Pulmonary artery endothelial cell (primary cell): ENCODE measurements at regions not wholly inside any gene's neighbourhood (a gene's known extent, or its start where the extent isn't known, plus 50 kb on each side); places are given as distances from the start of the nearest gene placed in this dataset.

Experiments
- DNase-seq: peaks from one replicate; pipeline ENCODE4 v3.0.0-alpha.2; 2011; ENCODE audit warnings: low read depth, low spot score

DNA sequence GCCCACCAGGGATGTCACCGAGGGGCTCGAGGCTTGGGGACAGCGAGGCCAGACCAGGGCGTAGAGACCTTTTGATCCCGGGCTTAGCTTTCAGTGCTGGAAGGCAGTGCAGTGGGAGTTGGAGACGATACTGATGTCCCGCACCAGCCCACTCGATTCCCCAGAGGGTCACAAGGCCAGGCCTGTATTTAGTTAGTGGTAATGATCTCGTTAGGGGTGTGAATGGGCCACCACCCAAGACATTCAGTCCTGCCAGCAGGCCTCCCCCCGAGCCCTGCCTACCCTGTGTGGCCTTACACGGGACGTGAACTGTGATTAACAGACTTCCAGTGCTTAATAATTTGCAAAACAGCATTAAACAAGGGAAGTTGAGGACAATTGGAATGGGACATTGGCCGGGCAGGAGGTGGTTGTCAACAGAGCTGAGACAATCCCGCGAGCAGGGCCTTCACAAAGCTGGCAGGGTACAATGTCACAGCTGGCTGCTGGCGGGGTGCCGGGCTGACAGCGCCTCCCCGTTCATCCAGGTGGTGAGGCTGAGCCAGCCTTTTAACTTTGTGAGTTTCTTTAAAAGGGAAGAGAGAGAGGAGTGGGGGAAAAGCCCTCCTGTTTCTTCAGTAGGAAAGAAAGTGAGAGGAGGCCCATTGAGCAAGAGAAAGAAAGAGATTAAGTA lies 175.3 kb upstream of the RALGAPA2 start:
- DNase-seq = no peak

DNA sequence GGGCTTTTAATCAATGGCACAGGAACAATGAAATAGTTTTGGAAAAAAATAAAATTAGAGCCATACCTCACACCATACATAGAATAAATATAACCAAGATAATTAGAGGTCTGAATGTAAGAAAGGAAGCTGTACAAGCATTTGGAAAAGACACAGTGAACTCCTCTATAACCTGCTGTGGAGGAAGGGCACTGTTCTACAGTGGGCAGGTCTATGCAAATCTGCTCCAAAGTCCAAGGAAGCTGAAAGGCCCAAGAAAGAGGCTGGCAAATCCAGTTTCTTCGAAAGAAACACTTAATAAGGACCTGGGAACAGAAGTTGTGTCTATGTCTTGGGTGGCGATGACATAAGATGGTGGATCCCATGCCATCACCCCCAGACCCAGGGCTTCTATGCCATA lies 169.4 kb upstream of the RALGAPA2 start:
- no peak for DNase-seq

DNA sequence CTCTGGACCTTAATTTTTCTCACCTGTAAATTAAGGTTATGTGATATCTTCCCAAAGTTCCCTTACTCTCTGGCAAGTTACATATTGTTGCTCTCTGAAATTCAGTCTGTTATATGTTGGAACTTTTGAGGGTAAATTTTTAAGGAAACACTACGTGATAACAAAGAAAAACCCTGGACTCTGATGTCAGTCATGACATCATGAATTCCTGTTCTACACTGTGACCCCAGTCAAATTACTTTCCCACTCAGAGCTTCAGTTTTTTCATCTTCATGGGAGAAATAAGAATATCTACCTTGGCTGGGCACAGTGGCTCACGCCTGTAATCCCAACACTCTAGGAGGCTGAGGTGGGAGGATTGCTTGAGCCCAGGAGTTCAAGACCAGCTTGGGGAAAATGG lies 164.6 kb upstream of the RALGAPA2 start:
- DNase-seq = no peak

GRCh38 chr20:20875716-20876115 lies 163.3 kb upstream of the RALGAPA2 start:
- no peak for DNase-seq

GRCh38 chr20:20872428-20872827 lies 160.0 kb upstream of the RALGAPA2 start:
- DNase-seq = no peak

GRCh38 chr20:20869161-20869775 lies 156.8 kb upstream of the RALGAPA2 start:
- no peak for DNase-seq

GRCh38 chr20:20864351-20865096 lies 152.1 kb upstream of the RALGAPA2 start:
- DNase-seq = no peak

DNA sequence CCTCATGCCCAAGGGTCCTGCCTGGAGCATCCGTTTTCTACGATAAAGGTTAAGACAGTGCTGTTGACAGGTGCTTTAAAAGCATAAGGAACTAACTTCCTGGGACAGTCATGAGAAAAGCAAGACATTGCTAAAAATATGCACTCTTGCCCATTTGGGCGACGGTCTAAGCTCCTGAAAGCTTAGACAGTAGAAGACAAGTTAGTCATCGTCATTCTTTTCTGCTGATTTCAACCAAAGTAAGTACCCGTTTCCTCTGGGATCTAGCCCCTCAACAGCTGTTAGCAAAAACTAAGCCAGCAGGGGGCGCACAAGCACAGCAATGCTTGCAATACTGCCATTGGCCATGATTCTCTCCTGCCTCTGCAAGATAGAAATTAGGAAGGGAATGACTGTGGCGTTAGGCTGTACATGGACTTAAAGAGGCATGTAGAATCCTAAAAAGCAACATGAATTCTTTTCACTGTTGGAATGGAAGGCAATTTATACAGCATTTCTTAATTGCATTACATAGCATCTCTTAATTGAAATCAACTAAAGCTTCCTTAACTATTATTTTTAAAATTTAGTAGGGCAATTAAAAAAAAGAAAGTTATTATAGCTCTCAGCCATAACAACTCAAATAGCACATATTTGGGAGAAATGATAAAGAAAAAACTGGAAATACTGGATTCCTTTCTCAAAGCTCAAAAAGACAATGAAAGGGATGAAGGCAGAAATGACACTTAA lies 147.8 kb upstream of the RALGAPA2 start:
- peak; percentile 43 for DNase-seq

- DNase-seq = no peak
These were observed 147.1 kb upstream of the RALGAPA2 start for GRCh38 chr20:20859510-20859909.

- no peak for DNase-seq
These were observed 144.5 kb upstream of the RALGAPA2 start for GRCh38 chr20:20856956-20857355.

DNA sequence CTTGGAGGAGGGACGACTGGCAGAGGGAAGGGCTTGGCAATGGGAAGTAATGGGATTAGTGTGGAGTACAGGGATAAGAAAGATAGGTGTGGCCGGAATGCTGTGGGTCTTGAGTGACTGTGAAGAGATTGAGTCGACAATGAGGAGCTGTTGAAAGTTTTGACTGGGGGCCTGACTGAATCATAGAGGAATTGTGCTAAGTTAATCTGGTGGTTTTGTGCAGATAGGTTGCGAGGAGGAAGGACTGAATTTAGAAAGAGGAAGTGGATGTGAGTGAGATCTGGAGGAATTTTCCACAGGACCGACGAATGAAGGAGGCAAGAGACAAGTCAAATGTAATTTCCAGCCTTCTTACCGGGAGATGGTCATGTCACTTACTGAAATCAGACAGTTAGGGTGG lies 143.9 kb upstream of the RALGAPA2 start:
- no peak for DNase-seq

- no peak for DNase-seq
These were observed 138.9 kb upstream of the RALGAPA2 start for GRCh38 chr20:20851385-20851784.

GRCh38 chr20:20850407-20850806 lies 138.0 kb upstream of the RALGAPA2 start:
- no peak for DNase-seq

DNA sequence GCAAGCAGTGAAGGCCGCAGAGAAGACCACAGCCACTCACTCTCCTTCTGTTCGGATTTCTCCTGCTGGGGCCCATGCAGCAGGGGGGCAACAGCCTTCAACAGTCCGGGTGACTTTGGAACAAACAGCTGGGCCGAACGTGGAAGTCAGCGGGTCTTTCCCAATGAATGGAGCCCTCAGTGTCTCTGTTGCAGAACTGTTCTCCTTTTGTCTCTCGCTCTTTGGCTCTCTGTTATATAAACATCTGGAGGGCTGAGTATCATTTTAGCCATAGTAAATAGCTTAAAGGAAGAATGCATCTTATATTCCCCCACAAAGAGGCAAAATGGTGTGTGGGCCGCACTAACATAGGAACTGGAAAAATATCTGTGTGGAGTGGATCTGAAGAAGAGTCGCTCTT lies 136.7 kb upstream of the RALGAPA2 start:
- DNase-seq = no peak

DNA sequence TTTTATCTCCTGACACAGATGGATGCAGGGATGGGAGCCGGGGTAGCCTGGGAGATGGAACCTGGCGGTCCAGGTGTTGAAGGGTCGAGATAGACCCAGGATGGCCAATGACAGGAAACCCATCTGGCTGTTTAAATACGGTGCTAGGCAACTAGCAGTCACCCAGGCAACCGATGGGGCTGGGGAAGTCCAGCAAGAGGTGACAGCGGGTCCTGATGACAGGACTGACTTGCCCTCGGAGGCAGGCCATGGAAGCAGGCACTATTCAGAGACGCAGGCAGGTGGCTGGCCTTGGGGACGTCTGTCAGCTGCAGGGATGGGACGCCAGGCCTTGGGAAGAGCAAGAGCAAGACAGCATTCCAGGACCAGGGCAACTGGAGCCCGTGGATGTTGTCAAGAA lies 135.4 kb upstream of the RALGAPA2 start:
- no peak for DNase-seq

DNA sequence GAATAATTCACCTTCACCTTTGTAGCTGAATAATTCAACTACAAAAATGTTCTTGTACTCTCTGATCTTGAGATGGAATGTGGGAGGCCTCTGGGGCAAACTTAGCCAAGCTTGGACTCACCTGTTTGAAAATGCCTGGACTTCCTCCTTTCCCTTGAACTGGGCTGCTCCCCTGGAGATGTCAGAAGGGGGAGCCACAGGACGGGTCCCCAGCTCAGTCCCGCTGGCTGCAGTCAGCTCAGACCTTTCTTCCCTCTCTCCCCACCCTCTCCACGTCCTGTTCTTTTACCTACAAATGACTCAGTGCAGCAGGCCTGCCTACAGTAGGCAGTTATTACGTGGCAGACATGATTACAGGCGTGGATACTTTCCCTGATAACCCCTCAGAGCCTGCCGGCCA lies 131.5 kb upstream of the RALGAPA2 start:
- DNase-seq = no peak

DNA sequence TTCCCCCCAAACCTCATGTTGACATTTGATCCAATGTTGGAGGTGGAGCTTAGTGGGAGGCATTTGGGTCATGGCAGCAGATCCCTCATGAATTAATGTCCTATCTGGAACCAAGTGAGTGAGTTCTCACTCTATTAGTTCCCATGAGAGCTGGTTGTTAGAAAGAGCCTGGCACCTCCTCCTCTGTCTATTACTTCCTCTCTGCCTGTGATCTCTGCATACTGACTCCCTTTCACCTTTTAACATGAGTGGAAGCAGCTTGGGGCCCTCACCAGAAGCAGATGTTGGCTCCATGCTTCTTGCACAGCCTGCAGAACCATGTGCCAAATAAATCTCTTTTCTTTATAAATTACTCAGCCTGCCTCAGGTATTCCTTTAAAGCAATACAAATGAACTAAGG lies 127.3 kb upstream of the RALGAPA2 start:
- no peak for DNase-seq

DNA sequence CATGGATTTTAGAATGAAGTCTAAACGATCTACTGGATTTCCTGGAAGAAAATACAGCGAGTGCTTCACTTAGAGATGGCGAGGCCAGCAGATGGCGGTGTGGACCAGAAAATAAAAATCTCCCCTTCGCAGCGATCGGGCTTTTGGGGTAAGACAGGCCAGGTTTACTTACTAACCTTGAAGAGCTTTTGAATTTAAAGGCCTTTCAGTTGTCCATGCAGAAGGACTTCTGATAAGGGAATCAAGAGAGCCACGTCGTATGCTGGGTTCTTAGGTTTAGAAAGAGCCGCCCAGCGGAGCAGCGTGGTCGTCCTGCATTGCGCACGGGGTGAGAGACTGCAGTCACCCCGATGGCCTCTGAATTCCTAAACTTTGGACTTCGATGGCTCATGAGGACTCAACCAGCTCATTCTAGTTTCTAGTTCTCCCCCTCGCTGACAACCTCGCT lies 125.2 kb upstream of the RALGAPA2 start:
- DNase-seq = no peak

- no peak for DNase-seq
These were observed 124.4 kb upstream of the RALGAPA2 start for GRCh38 chr20:20836836-20837235.

DNA sequence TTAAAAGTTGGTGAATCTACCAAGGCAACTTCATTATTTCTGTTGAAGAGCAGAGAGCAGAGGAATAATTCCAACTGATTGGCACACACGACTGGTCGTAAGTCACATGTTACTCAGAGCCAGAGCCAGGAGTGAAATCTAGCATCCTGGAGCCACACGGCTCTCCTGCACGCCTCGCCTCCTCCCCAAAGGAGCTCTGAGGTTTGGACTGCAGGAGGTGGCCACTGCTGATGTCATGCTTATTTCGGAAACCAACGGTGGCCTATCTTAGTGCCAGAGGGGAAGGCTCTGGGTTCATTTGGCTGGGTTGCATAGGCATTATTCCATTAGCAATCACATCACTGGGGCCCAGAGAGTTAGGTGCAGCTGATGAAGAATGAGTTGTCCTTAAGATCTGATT lies 123.5 kb upstream of the RALGAPA2 start:
- no peak for DNase-seq

DNA sequence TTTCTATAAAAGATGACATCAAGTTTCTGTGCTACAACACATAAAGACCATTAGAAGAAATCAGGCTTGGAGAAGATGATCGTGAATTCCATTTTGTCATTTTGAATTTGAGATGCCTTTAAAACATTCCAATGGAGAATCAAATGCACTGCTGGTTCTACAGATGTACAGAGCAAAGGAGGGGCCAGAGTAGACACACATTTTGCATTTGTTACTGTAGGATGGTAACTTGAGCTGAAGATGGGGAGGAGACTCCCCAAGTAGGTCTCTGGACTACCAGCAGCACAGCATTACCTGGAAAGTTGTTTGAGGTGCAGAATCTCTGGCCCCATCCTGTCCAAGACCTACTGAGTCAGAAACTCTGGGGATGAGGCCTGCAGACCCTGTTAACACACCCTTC lies 121.6 kb upstream of the RALGAPA2 start:
- no peak for DNase-seq

- no peak for DNase-seq
These were observed 120.3 kb upstream of the RALGAPA2 start for GRCh38 chr20:20832715-20833114.
